IMR-90 (cell line): ENCODE measurements at regions not wholly inside any gene's neighbourhood (a gene's known extent, or its start where the extent isn't known, plus 50 kb on each side); places are given as distances from the start of the nearest gene placed in this dataset.

Experiments
- ATAC-seq: fragments of 200-7000 bp; cut with Tn5 transposase; 2 replicates; pipeline ENCODE4 v1.9.1; 2020; ENCODE audit warnings: low read depth, mild to moderate bottlenecking, moderate library complexity
- BruUV-seq: library from RNA; stranded (reverse); fragments of 400-500 nt; replicated peaks from 2 replicates; lab custom pipeline; 2021; lab: Mats Ljungman, UMichigan
- CTCF ChIA-PET: fragments of 300-600 bp; formaldehyde crosslinking; extraction: SDS; loops from one replicate; lab custom pipeline; 2021; ENCODE audit warnings: antibody characterized with exemption; lab: Yijun Ruan, JAX
- POLR2A ChIA-PET: fragments of 300-600 bp; sonication (Branson Sonifier 250); formaldehyde crosslinking; loops from one replicate; lab custom pipeline; 2022; ENCODE audit warnings: antibody characterized with exemption; ENCODE audit not compliant: unreplicated experiment; lab: Charles Lee
- DNase-seq: peaks from one replicate; pipeline ENCODE4 v3.0.0; 2013
- H2AFZ ChIP-seq: replicated peaks from 2 replicates; pipeline ENCODE3; 2013; ENCODE audit warnings: low read length, mild to moderate bottlenecking; ENCODE audit not compliant: poor library complexity
- H2AK5ac ChIP-seq: 2 replicates; pipeline ENCODE4 v1.6.1; 2013; ENCODE audit warnings: low read depth, low read length, inconsistent platforms
- H2AK9ac ChIP-seq: replicated peaks from 2 replicates; pipeline ENCODE3; 2013; ENCODE audit warnings: mild to moderate bottlenecking, low read depth, low read length, moderate library complexity; ENCODE audit not compliant: poor library complexity
- H2BK120ac ChIP-seq: 2 replicates; pipeline ENCODE4 v1.6.1; 2013; ENCODE audit warnings: low read depth, low read length, inconsistent platforms
- H2BK15ac ChIP-seq: 3 replicates; pipeline ENCODE4 v1.6.1; 2013; ENCODE audit warnings: low read depth, low read length, inconsistent platforms
- H2BK20ac ChIP-seq: 2 replicates; pipeline ENCODE4 v1.6.1; 2013; ENCODE audit warnings: low read depth, mild to moderate bottlenecking, inconsistent platforms, low read length, moderate library complexity
- H2BK5ac ChIP-seq: 2 replicates; pipeline ENCODE4 v1.6.1; 2013; ENCODE audit warnings: mild to moderate bottlenecking, low read depth, low read length, inconsistent platforms; ENCODE audit not compliant: poor library complexity, severe bottlenecking
- H3K14ac ChIP-seq: replicated peaks from 2 replicates; pipeline ENCODE4 v1.6.1; 2013; ENCODE audit warnings: low read depth, low read length, inconsistent platforms
- H3K18ac ChIP-seq: 2 replicates; pipeline ENCODE4 v1.6.1; 2013; ENCODE audit warnings: low read depth, low read length, control low read depth
- H3K23ac ChIP-seq: 2 replicates; pipeline ENCODE4 v1.6.1; 2013; ENCODE audit warnings: low read depth, low read length, inconsistent platforms
- H3K27ac ChIP-seq: 2 replicates; pipeline ENCODE4 v1.5.1; 2013; ENCODE audit warnings: mild to moderate bottlenecking, control low read depth, low read length; ENCODE audit not compliant: insufficient read depth
- H3K27me3 ChIP-seq: 2 replicates; pipeline ENCODE4 v1.6.1; 2013; ENCODE audit warnings: low read length; ENCODE audit not compliant: control insufficient read depth, insufficient read depth
- H3K36me3 ChIP-seq: 2 replicates; pipeline ENCODE4 v1.6.1; 2013; ENCODE audit warnings: low read length, mixed read lengths; ENCODE audit not compliant: control insufficient read depth, insufficient read depth
- H3K4ac ChIP-seq: 2 replicates; pipeline ENCODE4 v1.6.1; 2013; ENCODE audit warnings: low read depth, low read length, inconsistent platforms
- H3K4me1 ChIP-seq: 2 replicates; pipeline ENCODE4 v1.6.1; 2013; ENCODE audit warnings: low read length, mixed read lengths; ENCODE audit not compliant: control insufficient read depth, insufficient read depth
- H3K4me2 ChIP-seq: 2 replicates; pipeline ENCODE4 v1.6.1; 2013; ENCODE audit warnings: low read depth, mild to moderate bottlenecking, control low read depth, low read length, moderate library complexity
- H3K4me3 ChIP-seq: 2 replicates; pipeline ENCODE4 v1.5.1; 2013; ENCODE audit warnings: low read depth, mild to moderate bottlenecking, control low read depth, low read length, moderate library complexity; ENCODE audit not compliant: insufficient read depth
- H3K56ac ChIP-seq: 2 replicates; pipeline ENCODE4 v1.6.1; 2013; ENCODE audit warnings: low read length, inconsistent platforms; ENCODE audit not compliant: insufficient read depth; ENCODE audit errors: extremely low read depth
- H3K79me1 ChIP-seq, 2 experiments: 2 replicates each; pipeline ENCODE4 v1.6.1; 2013; ENCODE audit warnings: low read length in 2 of 2, inconsistent platforms in 1 of 2, low read depth in 1 of 2
- H3K9ac ChIP-seq: 2 replicates; pipeline ENCODE4 v1.6.1; 2013; ENCODE audit warnings: low read depth, low read length, control low read depth
- H3K9me1 ChIP-seq: 2 replicates; pipeline ENCODE4 v1.6.1; 2013; ENCODE audit warnings: low read length, inconsistent platforms; ENCODE audit not compliant: insufficient read depth
- H3K9me3 ChIP-seq: 2 replicates; pipeline ENCODE4 v1.6.1; 2013; ENCODE audit warnings: low read length; ENCODE audit not compliant: control insufficient read depth, insufficient read depth
- H4K20me1 ChIP-seq: 2 replicates; pipeline ENCODE4 v1.6.1; 2013; ENCODE audit warnings: low read length, inconsistent platforms; ENCODE audit not compliant: insufficient read depth
- H4K5ac ChIP-seq: 2 replicates; pipeline ENCODE4 v1.6.1; 2013; ENCODE audit warnings: mild to moderate bottlenecking, low read depth, low read length, control low read depth
- H4K8ac ChIP-seq, 2 experiments: 2 replicates each; pipeline ENCODE4 v1.6.1; 2013; ENCODE audit warnings: low read depth in 2 of 2, low read length in 2 of 2, control low read depth in 1 of 2, inconsistent platforms in 1 of 2
- H4K91ac ChIP-seq: 2 replicates; pipeline ENCODE4 v1.6.1; 2013; ENCODE audit warnings: low read depth, low read length, inconsistent platforms; ENCODE audit not compliant: insufficient read depth
- BHLHE40 ChIP-seq: fragments of 150-350 bp; IDR thresholded peaks from 2 replicates; pipeline ENCODE4 v1.6.1; 2016; ENCODE audit warnings: mild to moderate bottlenecking, low read depth, low read length
- CEBPB ChIP-seq: IDR thresholded peaks from 2 replicates; pipeline ENCODE4 v1.6.1; 2012; ENCODE audit warnings: low read depth, low read length, improper control_type of control experiment
- CHD1 ChIP-seq: IDR thresholded peaks from 2 replicates; pipeline ENCODE4 v1.6.1; 2012; ENCODE audit warnings: low read depth, low read length, improper control_type of control experiment
- ELK1 ChIP-seq: fragments of 150-350 bp; IDR thresholded peaks from 2 replicates; pipeline ENCODE4 v1.6.1; 2016; ENCODE audit warnings: low read depth, mild to moderate bottlenecking, low read length, moderate library complexity, borderline replicate concordance
- FOS ChIP-seq: fragments of 150-350 bp; IDR thresholded peaks from 2 replicates; pipeline ENCODE4 v1.6.1; 2016; ENCODE audit warnings: low read depth, low read length
- MAFK ChIP-seq: IDR thresholded peaks from 2 replicates; pipeline ENCODE4 v1.6.1; 2012; ENCODE audit warnings: low read depth, low read length, improper control_type of control experiment
- MAZ ChIP-seq: IDR thresholded peaks from 2 replicates; pipeline ENCODE4 v1.6.1; 2012; ENCODE audit warnings: low read depth, mild to moderate bottlenecking, low read length, improper control_type of control experiment, moderate library complexity, borderline replicate concordance
- MXI1 ChIP-seq: IDR thresholded peaks from 2 replicates; pipeline ENCODE4 v1.6.1; 2012; ENCODE audit warnings: low read depth, mild to moderate bottlenecking, low read length, moderate library complexity, borderline replicate concordance
- NFE2L2 ChIP-seq: fragments of 150-350 bp; IDR thresholded peaks from 2 replicates; pipeline ENCODE4 v1.6.1; 2016; ENCODE audit warnings: low read depth, mild to moderate bottlenecking, low read length
- POLR2A ChIP-seq: IDR thresholded peaks from 2 replicates; pipeline ENCODE4 v1.6.1; 2012; ENCODE audit warnings: mild to moderate bottlenecking, low read depth, low read length
- RAD21 ChIP-seq: IDR thresholded peaks from 2 replicates; pipeline ENCODE4 v1.6.1; 2012; ENCODE audit warnings: low read length, improper control_type of control experiment
- RCOR1 ChIP-seq: IDR thresholded peaks from 2 replicates; pipeline ENCODE4 v1.6.1; 2012; ENCODE audit warnings: mild to moderate bottlenecking, low read length, improper control_type of control experiment; ENCODE audit not compliant: insufficient replicate concordance
- RFX5 ChIP-seq: IDR thresholded peaks from 2 replicates; pipeline ENCODE4 v1.8.0; 2012; ENCODE audit warnings: low read depth, mild to moderate bottlenecking, low read length, moderate library complexity
- SMC3 ChIP-seq: fragments of 150-350 bp; IDR thresholded peaks from 2 replicates; pipeline ENCODE4 v1.6.1; 2016; ENCODE audit warnings: low read depth, mild to moderate bottlenecking, antibody characterized with exemption, low read length, moderate library complexity
- WGBS, 2 experiments: methylation state at CpG; one replicate each; pipeline versions ENCODE4 v1.1.5 to v1.1.7; 2013; ENCODE audit warnings: missing lambda C conversion rate in 2 of 2; ENCODE audit not compliant: insufficient read length in 1 of 2; ENCODE audit errors: extremely low coverage in 2 of 2; 5-methylcytosine and 5-hydroxymethylcytosine counted together
- dilution Hi-C: fragments of 300-500 bp; cut with HindIII; formaldehyde crosslinking; loops from one replicate; pipeline ENCODE4 v1.14.3; 2018; ENCODE audit warnings: low sequenced_read_pairs; ENCODE audit not compliant: unreplicated experiment
- in situ Hi-C: fragments of 300-500 bp; cut with MboI; formaldehyde crosslinking; loops from 3 replicates; pipeline ENCODE4 v1.14.3; 2019; ENCODE audit warnings: low sequenced_read_pairs, inconsistent platforms, mixed read lengths
- intact Hi-C: fragments of 100-400 bp; cut with micrococcal nuclease; formaldehyde crosslinking; loops from 2 replicates; pipeline ENCODE4 v1.10.0; 2022
- TF ChIP-seq, protein P1 (sequence below): fragments of 150-350 bp; IDR thresholded peaks from 2 replicates; pipeline ENCODE4 v1.6.1; 2017; ENCODE audit warnings: mild to moderate bottlenecking, antibody characterized with exemption, low read length, low read depth
- TF ChIP-seq, protein P2 (sequence below): conservative IDR thresholded peaks from 2 replicates; pipeline ENCODE4 v1.5.1; 2012; ENCODE audit warnings: mild to moderate bottlenecking, low read depth, low read length, improper control_type of control experiment

DNA sequence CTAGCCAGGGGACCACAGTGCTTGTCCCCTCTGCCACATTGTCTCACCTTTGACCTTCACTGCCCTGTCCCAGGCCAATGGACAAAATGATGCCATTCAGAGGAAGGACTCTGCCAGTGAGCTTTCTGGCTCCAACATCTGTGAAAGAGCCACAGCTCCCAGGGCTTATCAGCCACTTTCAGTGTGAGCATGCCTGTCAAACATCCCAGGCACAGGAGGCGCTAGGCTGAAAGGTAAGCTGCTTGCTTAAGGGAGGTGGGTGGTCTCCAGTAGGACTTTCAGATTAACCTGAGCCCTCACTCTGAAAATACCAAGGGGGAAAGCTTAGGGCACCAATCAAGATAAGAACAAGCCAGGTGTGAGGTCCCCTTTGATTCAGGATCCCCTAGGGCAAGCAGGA is 59.8 kb upstream of the GDF10 start:
- no peak for TF ChIP-seq NFE2L2
- TF ChIP-seq RFX5: no peak
- TF ChIP-seq MXI1: no peak
- TF ChIP-seq MAZ: no peak
- no peak for TF ChIP-seq FOS
- TF ChIP-seq, protein P1, sequence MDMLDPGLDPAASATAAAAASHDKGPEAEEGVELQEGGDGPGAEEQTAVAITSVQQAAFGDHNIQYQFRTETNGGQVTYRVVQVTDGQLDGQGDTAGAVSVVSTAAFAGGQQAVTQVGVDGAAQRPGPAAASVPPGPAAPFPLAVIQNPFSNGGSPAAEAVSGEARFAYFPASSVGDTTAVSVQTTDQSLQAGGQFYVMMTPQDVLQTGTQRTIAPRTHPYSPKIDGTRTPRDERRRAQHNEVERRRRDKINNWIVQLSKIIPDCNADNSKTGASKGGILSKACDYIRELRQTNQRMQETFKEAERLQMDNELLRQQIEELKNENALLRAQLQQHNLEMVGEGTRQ: no peak
- TF ChIP-seq RCOR1: no peak
- TF ChIP-seq BHLHE40: no peak
- TF ChIP-seq MAFK: no peak
- no peak for TF ChIP-seq SMC3
- TF ChIP-seq ELK1: no peak
- no peak for TF ChIP-seq POLR2A
- TF ChIP-seq CHD1: no peak
- TF ChIP-seq CEBPB: no peak
- no peak for TF ChIP-seq RAD21
- TF ChIP-seq, protein P2, sequence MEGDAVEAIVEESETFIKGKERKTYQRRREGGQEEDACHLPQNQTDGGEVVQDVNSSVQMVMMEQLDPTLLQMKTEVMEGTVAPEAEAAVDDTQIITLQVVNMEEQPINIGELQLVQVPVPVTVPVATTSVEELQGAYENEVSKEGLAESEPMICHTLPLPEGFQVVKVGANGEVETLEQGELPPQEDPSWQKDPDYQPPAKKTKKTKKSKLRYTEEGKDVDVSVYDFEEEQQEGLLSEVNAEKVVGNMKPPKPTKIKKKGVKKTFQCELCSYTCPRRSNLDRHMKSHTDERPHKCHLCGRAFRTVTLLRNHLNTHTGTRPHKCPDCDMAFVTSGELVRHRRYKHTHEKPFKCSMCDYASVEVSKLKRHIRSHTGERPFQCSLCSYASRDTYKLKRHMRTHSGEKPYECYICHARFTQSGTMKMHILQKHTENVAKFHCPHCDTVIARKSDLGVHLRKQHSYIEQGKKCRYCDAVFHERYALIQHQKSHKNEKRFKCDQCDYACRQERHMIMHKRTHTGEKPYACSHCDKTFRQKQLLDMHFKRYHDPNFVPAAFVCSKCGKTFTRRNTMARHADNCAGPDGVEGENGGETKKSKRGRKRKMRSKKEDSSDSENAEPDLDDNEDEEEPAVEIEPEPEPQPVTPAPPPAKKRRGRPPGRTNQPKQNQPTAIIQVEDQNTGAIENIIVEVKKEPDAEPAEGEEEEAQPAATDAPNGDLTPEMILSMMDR: no peak
- no peaks in the 10 kb centered on the region for H3K36me3 ChIP-seq
- POLR2A ChIA-PET: no interaction called here
- no peak overlapping the region for H3K4ac ChIP-seq
- no peaks in the 10 kb centered on the region for H3K4me1 ChIP-seq
- no peak overlapping the region for H2BK120ac ChIP-seq
- no peak overlapping the region for H2BK15ac ChIP-seq
- H3K79me1 ChIP-seq: no peaks in the 10 kb centered on the region
- in situ Hi-C loops (no loop called here), dilution Hi-C loops (no loop called here), intact Hi-C loops (no loop called here)
- CTCF ChIA-PET: no interaction called here
- H4K8ac ChIP-seq: no peak overlapping the region
- H3K18ac ChIP-seq: no peak overlapping the region
- DNase-seq (no peak), ATAC-seq (no peak)
- no peak overlapping the region for H2BK20ac ChIP-seq
- no peak overlapping the region for H3K23ac ChIP-seq
- no peaks in the 10 kb centered on the region for H3K9me3 ChIP-seq
- H2BK5ac ChIP-seq: no peak overlapping the region
- H3K14ac ChIP-seq: no peak overlapping the region
- no peak overlapping the region for H2AK9ac ChIP-seq
- no peaks in the 10 kb centered on the region for H3K9me1 ChIP-seq
- WGBS, 2 experiments: no CpG with 5 or more reads among the region's 1 CpG
- H4K91ac ChIP-seq: no peak overlapping the region
- H2AK5ac ChIP-seq: no peak overlapping the region
- H2AFZ ChIP-seq: no peak overlapping the region
- H4K20me1 ChIP-seq: no peaks in the 10 kb centered on the region
- no TSS peak for BruUV-seq
- H3K27ac ChIP-seq: no peak overlapping the region
- H3K27me3 ChIP-seq: peaks cover 19% of the 10 kb centered on the region
- H4K5ac ChIP-seq: no peak overlapping the region
- H3K9ac ChIP-seq: no peak overlapping the region
- H3K4me2 ChIP-seq: no peak overlapping the region
- H3K56ac ChIP-seq: no peak overlapping the region
- H3K4me3 ChIP-seq: no peak overlapping the region
